HG03159 (cell line): ENCODE measurements at regions not wholly inside any gene's neighbourhood (a gene's known extent, or its start where the extent isn't known, plus 50 kb on each side); places are given as distances from the start of the nearest gene placed in this dataset.
"Not testable (repeated sequence)": the region's sequence is repeated elsewhere in the genome, so short reads cannot be mapped to it uniquely, and the experiment has no call there.

Experiments used
- ATAC-seq: cut with Tn5 transposase; IDR thresholded peaks from one replicate; pipeline ENCODE4 v1.9.1; 2021; ENCODE audit warnings: mild to moderate bottlenecking, moderate library complexity; ENCODE audit not compliant: unreplicated experiment

DNA sequence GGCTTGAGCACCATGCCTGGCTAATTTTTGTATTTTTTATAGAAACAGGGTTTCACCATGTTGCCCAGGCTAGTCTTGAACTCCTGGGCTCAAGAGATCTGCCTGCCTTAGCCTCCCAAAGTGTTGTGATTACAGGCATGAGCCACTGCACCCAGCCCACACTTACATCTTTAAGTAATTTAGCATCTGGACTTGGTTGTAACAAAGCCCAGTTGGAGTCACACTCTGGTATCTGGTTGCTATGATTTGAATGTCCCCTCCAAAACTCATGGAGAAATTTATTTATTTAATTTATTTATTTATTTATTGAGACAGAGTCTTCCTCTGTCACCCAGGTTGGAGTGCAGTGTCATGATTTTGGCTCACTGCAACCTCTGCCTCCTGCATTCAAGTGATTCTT lies 52.7 kb upstream of the TSC22D1 start:
- ATAC-seq, result not testable (repeated sequence)

DNA sequence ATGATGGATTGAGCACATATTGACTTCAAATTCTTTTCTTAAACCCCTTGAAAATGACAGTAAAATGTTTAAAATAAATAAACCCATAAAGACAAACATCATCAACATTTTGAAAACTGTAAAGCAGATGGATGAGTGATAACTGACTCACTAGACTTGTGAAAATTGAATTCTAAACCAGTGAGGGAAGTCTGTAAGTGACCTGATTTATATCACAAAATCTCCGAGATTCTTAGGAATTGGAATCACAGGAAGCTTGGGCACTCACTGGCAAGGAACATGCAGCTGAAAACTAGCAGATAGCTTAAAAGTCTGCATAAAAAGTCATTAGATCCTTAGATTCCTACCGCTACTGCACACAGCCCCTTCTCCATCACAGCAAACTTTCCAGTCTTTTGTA lies 51.3 kb upstream of the TSC22D1 start:
- ATAC-seq, result no peak

DNA sequence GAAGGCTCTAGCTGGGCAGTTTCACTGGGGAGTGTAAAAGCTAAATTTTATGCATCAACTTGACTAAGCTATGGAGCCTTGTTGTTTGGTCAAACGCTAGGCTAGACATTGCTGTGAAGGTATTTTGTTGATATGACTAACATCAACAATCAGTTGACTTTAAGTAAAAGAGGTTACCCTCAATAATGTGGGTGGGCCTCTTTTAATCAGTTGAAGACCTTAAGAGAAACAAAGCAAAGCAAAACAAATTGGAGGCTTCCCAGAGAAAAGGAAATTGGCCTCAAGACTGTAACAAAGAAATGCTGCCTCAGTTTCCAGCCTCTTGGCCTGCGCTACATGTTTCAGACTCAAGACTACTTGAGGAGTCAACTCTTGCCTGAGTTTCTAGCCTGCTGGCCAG lies 50.0 kb upstream of the TSC22D1 start:
- no peak for ATAC-seq
